ENCODE measurements at regions not wholly inside any gene's neighbourhood (a gene's known extent, or its start where the extent isn't known, plus 50 kb on each side); places are given as distances from the start of the nearest gene placed in this dataset.

DNA sequence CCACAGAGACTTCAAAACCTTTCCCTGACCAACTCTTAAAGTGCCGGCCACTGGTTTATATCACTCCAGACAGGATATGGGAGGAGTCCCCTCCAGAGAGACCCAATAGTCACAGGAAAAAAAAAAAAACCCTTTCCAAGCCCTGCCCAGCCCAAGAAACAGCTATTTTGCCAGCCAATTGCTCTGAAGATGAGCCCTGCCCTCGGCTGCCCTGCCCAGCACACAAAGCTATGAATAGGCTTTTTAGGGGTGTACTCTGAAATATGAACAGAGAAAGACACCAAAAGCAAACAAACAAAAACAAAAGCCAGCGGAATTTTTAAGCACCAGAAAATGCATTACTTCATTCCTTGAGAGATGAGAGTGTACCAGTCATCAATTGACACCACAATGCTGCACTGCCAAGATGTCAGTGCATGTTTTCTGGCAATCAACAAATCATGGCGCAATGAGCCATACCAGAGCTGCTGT, 275.1 kb downstream of the C6orf118 start:
- no peak overlapping the region for H3K4me3 ChIP-seq (ENCODE audit: low read length)
- H3K27ac ChIP-seq (ENCODE audit: low read length): no peak overlapping the region
- no peak overlapping the region for H3K4me2 ChIP-seq (ENCODE audit: low read length)
- no peaks in the 10 kb centered on the region for H3K4me1 ChIP-seq (ENCODE audit: low read length)
- no peak overlapping the region for H3K9ac ChIP-seq (ENCODE audit: low read length)
- H3K79me2 ChIP-seq (ENCODE audit: low read length): no peaks in the 10 kb centered on the region
- H3K9me3 ChIP-seq (ENCODE audit: insufficient read depth, low read length): no peaks in the 10 kb centered on the region
- H3K36me3 ChIP-seq (replicated peaks; ENCODE audit: low read depth, low read length): no peaks in the 10 kb centered on the region
- no peaks in the 10 kb centered on the region for H3K27me3 ChIP-seq (ENCODE audit: low read depth, low read length)
- no peak overlapping the region for H2AFZ ChIP-seq (ENCODE audit: low read depth, low read length)
- no peaks in the 10 kb centered on the region for H4K20me1 ChIP-seq (ENCODE audit: insufficient read depth, low read length)
- TF ChIP-seq, protein P1, sequence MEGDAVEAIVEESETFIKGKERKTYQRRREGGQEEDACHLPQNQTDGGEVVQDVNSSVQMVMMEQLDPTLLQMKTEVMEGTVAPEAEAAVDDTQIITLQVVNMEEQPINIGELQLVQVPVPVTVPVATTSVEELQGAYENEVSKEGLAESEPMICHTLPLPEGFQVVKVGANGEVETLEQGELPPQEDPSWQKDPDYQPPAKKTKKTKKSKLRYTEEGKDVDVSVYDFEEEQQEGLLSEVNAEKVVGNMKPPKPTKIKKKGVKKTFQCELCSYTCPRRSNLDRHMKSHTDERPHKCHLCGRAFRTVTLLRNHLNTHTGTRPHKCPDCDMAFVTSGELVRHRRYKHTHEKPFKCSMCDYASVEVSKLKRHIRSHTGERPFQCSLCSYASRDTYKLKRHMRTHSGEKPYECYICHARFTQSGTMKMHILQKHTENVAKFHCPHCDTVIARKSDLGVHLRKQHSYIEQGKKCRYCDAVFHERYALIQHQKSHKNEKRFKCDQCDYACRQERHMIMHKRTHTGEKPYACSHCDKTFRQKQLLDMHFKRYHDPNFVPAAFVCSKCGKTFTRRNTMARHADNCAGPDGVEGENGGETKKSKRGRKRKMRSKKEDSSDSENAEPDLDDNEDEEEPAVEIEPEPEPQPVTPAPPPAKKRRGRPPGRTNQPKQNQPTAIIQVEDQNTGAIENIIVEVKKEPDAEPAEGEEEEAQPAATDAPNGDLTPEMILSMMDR (IDR thresholded peaks at IDR 0.05; ENCODE audit: low read depth, low read length): no peak
- TF ChIP-seq EZH2phosphoT487 (IDR thresholded peaks at IDR 0.05; ENCODE audit: low read depth): no peak

DNA sequence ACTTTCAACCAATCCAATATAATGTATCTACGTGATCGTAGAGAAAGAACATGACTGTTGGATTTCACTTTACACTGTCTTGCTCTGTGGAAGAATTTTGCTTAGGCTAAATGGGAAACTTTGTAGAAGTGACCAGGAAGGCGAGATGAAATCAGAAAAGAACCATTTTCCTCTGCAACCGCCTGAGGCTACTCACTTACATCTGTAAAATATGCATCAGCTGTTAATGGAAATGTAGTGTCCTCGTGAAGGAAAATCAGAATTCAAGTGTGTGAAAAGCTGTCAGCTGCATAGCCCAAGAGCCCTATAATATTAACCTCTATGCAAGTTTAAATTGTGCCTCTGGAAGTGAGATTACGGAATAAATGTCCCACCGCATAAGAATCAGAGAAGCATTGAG, 277.9 kb downstream of the C6orf118 start:
- H3K79me2 ChIP-seq (ENCODE audit: low read length): no peaks in the 10 kb centered on the region
- H3K36me3 ChIP-seq (replicated peaks; ENCODE audit: low read depth, low read length): no peaks in the 10 kb centered on the region
- H3K9me3 ChIP-seq (ENCODE audit: insufficient read depth, low read length): no peaks in the 10 kb centered on the region
- TF ChIP-seq, protein P1 (IDR thresholded peaks at IDR 0.05; ENCODE audit: low read depth, low read length): no peak
- no peak for TF ChIP-seq EZH2phosphoT487 (IDR thresholded peaks at IDR 0.05; ENCODE audit: low read depth)
- H2AFZ ChIP-seq (ENCODE audit: low read depth, low read length): no peak overlapping the region
- H3K9ac ChIP-seq (ENCODE audit: low read length): no peak overlapping the region
- no peaks in the 10 kb centered on the region for H3K27me3 ChIP-seq (ENCODE audit: low read depth, low read length)
- H3K27ac ChIP-seq (ENCODE audit: low read length): no peak overlapping the region
- no peaks in the 10 kb centered on the region for H4K20me1 ChIP-seq (ENCODE audit: insufficient read depth, low read length)
- H3K4me2 ChIP-seq (ENCODE audit: low read length): no peak overlapping the region
- H3K4me1 ChIP-seq (ENCODE audit: low read length): no peaks in the 10 kb centered on the region
- H3K4me3 ChIP-seq (ENCODE audit: low read length): no peak overlapping the region

DNA sequence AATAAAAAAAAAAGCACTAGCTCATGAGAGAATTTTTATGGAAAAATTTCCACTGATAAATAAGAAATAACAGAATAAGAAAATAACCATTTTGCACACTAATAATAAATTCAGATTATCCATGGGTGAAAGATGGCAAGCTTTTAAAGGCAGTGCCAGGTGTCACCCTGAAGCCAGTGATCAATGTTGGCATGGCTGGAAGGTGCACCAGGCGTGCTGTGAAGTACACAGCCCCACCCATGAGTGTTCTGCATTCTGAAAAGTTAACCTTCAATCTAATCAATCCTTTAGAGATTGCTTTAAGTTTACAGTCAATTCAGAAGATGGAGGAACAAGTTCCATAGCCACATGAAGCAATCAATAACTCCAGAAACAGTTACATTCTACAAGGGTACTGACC, 284.4 kb downstream of the C6orf118 start:
- Histone ChIP-seq H3K4me1 (ENCODE audit: low read length) (no peaks in the 10 kb centered on the region), H3K27me3 (ENCODE audit: low read depth, low read length) (no peaks in the 10 kb centered on the region), H3K36me3 (replicated peaks; ENCODE audit: low read depth, low read length) (no peaks in the 10 kb centered on the region), H3K4me2 (ENCODE audit: low read length) (no peak overlapping the region), H3K27ac (ENCODE audit: low read length) (no peak overlapping the region), H3K9me3 (ENCODE audit: insufficient read depth, low read length) (no peaks in the 10 kb centered on the region), H3K9ac (ENCODE audit: low read length) (no peak overlapping the region), H3K4me3 (ENCODE audit: low read length) (no peak overlapping the region), H3K79me2 (ENCODE audit: low read length) (no peaks in the 10 kb centered on the region), H2AFZ (ENCODE audit: low read depth, low read length) (no peak overlapping the region), H4K20me1 (ENCODE audit: insufficient read depth, low read length) (no peaks in the 10 kb centered on the region)
- TF ChIP-seq, protein P1 (IDR thresholded peaks at IDR 0.05; ENCODE audit: low read depth, low read length): no peak
- TF ChIP-seq EZH2phosphoT487 (IDR thresholded peaks at IDR 0.05; ENCODE audit: low read depth): no peak

DNA sequence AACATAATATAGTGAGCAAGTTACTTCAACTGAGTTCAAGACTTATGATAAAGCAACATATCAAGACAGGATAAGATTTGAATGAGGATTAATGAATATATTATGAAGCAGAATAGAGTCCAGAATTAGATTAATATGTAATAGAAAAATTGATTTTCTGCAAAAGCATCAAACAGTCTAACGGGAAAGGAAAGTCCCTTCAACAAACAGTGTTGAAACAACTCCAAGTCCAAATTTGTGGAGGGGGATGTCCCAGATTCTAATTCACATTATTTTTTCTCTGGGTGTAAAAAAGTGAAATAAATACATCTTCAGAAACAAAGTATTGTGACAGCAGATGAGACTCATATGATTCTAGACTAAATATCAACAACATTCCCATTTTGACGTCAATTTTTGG, 289.7 kb downstream of the C6orf118 start:
- no peak overlapping the region for H3K27ac ChIP-seq (ENCODE audit: low read length)
- no peaks in the 10 kb centered on the region for H3K4me1 ChIP-seq (ENCODE audit: low read length)
- no peaks in the 10 kb centered on the region for H3K79me2 ChIP-seq (ENCODE audit: low read length)
- no peaks in the 10 kb centered on the region for H3K27me3 ChIP-seq (ENCODE audit: low read depth, low read length)
- H3K36me3 ChIP-seq (replicated peaks; ENCODE audit: low read depth, low read length): no peaks in the 10 kb centered on the region
- H4K20me1 ChIP-seq (ENCODE audit: insufficient read depth, low read length): no peaks in the 10 kb centered on the region
- no peaks in the 10 kb centered on the region for H3K9me3 ChIP-seq (ENCODE audit: insufficient read depth, low read length)
- no peak overlapping the region for H3K9ac ChIP-seq (ENCODE audit: low read length)
- H3K4me2 ChIP-seq (ENCODE audit: low read length): no peak overlapping the region
- no peak overlapping the region for H3K4me3 ChIP-seq (ENCODE audit: low read length)
- TF ChIP-seq, protein P1 (IDR thresholded peaks at IDR 0.05; ENCODE audit: low read depth, low read length): no peak
- TF ChIP-seq EZH2phosphoT487 (IDR thresholded peaks at IDR 0.05; ENCODE audit: low read depth): no peak
- no peak overlapping the region for H2AFZ ChIP-seq (ENCODE audit: low read depth, low read length)
